ENCODE measurements at regions not wholly inside any gene's neighbourhood (a gene's known extent, or its start where the extent isn't known, plus 50 kb on each side); places are given as distances from the start of the nearest gene placed in this dataset.

- POLR2A ChIA-PET, result no interaction called here
- TF ChIP-seq EZH2 (IDR thresholded peaks at IDR 0.05; ENCODE audit: borderline replicate concordance, insufficient read depth, low read depth, low read length, poor library complexity, severe bottlenecking), result no peak
- TF ChIP-seq CTCF (IDR thresholded peaks at IDR 0.05), result no peak
- no peaks in the 10 kb centered on the region for H3K4me1 ChIP-seq (ENCODE audit: control insufficient read depth in 2 of 2, insufficient read depth in 2 of 2, low read length in 2 of 2)
- peaks cover 3% of the 10 kb centered on the region for H3K9me3 Mint-ChIP-seq (ENCODE audit: insufficient read depth)
- H3K79me2 ChIP-seq (ENCODE audit: control insufficient read depth, insufficient read depth, low read length), result no peaks in the 10 kb centered on the region
- no peak overlapping the region for H3K27ac Mint-ChIP-seq
- CTCF ChIA-PET, result no interaction called here
- H3K9me3 ChIP-seq (ENCODE audit: control extremely low read depth in 1 of 3, control insufficient read depth in 2 of 3, insufficient read depth in 1 of 3, low read length in 2 of 3), result peaks cover 0 to 13% (median 0%) of the 10 kb centered on the region in 3 donors
- H3K27me3 ChIP-seq (replicated peaks in 1 of 4; ENCODE audit: control extremely low read depth in 1 of 4, control insufficient read depth in 3 of 4, insufficient read depth in 4 of 4, low read length in 3 of 4), result no peaks in the 10 kb centered on the region
- H3K4me3 Mint-ChIP-seq, result no peak overlapping the region
- ATAC-seq (ENCODE audit: low read depth) (no peak), DNase-seq (no peak)
- 83% methylated on average over 18 of the region's 23 CpGs for WGBS (ENCODE audit: insufficient coverage)
- no peak overlapping the region for H2AFZ ChIP-seq (ENCODE audit: insufficient read depth, low read depth, low read length, poor library complexity, severe bottlenecking)
- H3K4me3 ChIP-seq (ENCODE audit: control extremely low read depth in 1 of 5, extremely low read depth in 1 of 5, insufficient read depth in 1 of 5, low read depth in 2 of 5, low read length in 4 of 5), result no peak overlapping the region
- no peak overlapping the region for H3K9ac ChIP-seq (ENCODE audit: low read length)
- intact Hi-C loops (cut with micrococcal nuclease), result no loop called here
- H3K27me3 Mint-ChIP-seq, result no peaks in the 10 kb centered on the region
- no peak overlapping the region for H3K27ac ChIP-seq (ENCODE audit: low read length in 2 of 2)
- no peaks in the 10 kb centered on the region for H3K4me1 Mint-ChIP-seq
- no peaks in the 10 kb centered on the region for H3K36me3 ChIP-seq (replicated peaks in 1 of 2; ENCODE audit: control extremely low read depth in 1 of 2, control insufficient read depth in 1 of 2, extremely low read depth in 1 of 2, insufficient read depth in 2 of 2, low read length in 1 of 2)
- no peaks in the 10 kb centered on the region for H4K20me1 ChIP-seq (ENCODE audit: control insufficient read depth, insufficient read depth, low read length, poor library complexity, severe bottlenecking)
- H3K4me2 ChIP-seq (replicated peaks; ENCODE audit: low read depth, low read length, poor library complexity, severe bottlenecking), result no peak overlapping the region
These were observed 165.6 kb upstream of the SOX1 start for GRCh38 chr13:111901267-111901915.

GRCh38 chr13:111902726-111903125, 164.2 kb upstream of the SOX1 start:
- intact Hi-C loops (cut with micrococcal nuclease), result no loop called here
- Mint-ChIP-seq H3K27ac (no peak overlapping the region), H3K4me3 (no peak overlapping the region), H3K27me3 (no peaks in the 10 kb centered on the region), H3K4me1 (no peaks in the 10 kb centered on the region), H3K9me3 (ENCODE audit: insufficient read depth) (peaks cover 3% of the 10 kb centered on the region)
- TF ChIP-seq EZH2 (IDR thresholded peaks at IDR 0.05; ENCODE audit: borderline replicate concordance, insufficient read depth, low read depth, low read length, poor library complexity, severe bottlenecking) (no peak), CTCF (IDR thresholded peaks at IDR 0.05) (no peak)
- POLR2A ChIA-PET, result no interaction called here
- WGBS (ENCODE audit: insufficient coverage), result 76% methylated on average over 10 of the region's 10 CpGs
- Histone ChIP-seq H3K4me3 (ENCODE audit: control extremely low read depth in 1 of 5, extremely low read depth in 1 of 5, insufficient read depth in 1 of 5, low read depth in 2 of 5, low read length in 4 of 5) (no peak overlapping the region), H3K4me1 (ENCODE audit: control insufficient read depth in 2 of 2, insufficient read depth in 2 of 2, low read length in 2 of 2) (no peaks in the 10 kb centered on the region), H3K27ac (ENCODE audit: low read length in 2 of 2) (no peak overlapping the region), H3K36me3 (replicated peaks in 1 of 2; ENCODE audit: control extremely low read depth in 1 of 2, control insufficient read depth in 1 of 2, extremely low read depth in 1 of 2, insufficient read depth in 2 of 2, low read length in 1 of 2) (no peaks in the 10 kb centered on the region), H2AFZ (ENCODE audit: insufficient read depth, low read depth, low read length, poor library complexity, severe bottlenecking) (no peak overlapping the region), H3K27me3 (replicated peaks in 1 of 4; ENCODE audit: control extremely low read depth in 1 of 4, control insufficient read depth in 3 of 4, insufficient read depth in 4 of 4, low read length in 3 of 4) (no peaks in the 10 kb centered on the region), H3K79me2 (ENCODE audit: control insufficient read depth, insufficient read depth, low read length) (no peaks in the 10 kb centered on the region), H3K4me2 (replicated peaks; ENCODE audit: low read depth, low read length, poor library complexity, severe bottlenecking) (no peak overlapping the region), H4K20me1 (ENCODE audit: control insufficient read depth, insufficient read depth, low read length, poor library complexity, severe bottlenecking) (no peaks in the 10 kb centered on the region), H3K9ac (ENCODE audit: low read length) (no peak overlapping the region), H3K9me3 (ENCODE audit: control extremely low read depth in 1 of 3, control insufficient read depth in 2 of 3, insufficient read depth in 1 of 3, low read length in 2 of 3) (peaks cover 0 to 16% (median 0%) of the 10 kb centered on the region in 3 donors)
- DNase-seq (no peak), ATAC-seq (ENCODE audit: low read depth) (no peak)
- CTCF ChIA-PET, result no interaction called here

Data from B cell (primary cell).